Kidney epithelial cell (primary cell): ENCODE measurements at regions not wholly inside any gene's neighbourhood (a gene's known extent, or its start where the extent isn't known, plus 50 kb on each side); places are given as distances from the start of the nearest gene placed in this dataset.
A peak's percentile ranks its signal among the peaks of the same experiment; 100 is the strongest.

Source experiments
- DNase-seq: peaks from one replicate; pipeline ENCODE4 v3.0.0-alpha.2; 2010; ENCODE audit warnings: low read depth
- H3K27me3 ChIP-seq: 2 replicates; pipeline ENCODE4 v1.6.0; 2011; ENCODE audit warnings: low read length; ENCODE audit not compliant: control insufficient read depth, insufficient read depth
- H3K36me3 ChIP-seq: 2 replicates; pipeline ENCODE4 v1.5.1; 2011; ENCODE audit warnings: low read length; ENCODE audit not compliant: control insufficient read depth, insufficient read depth
- H3K4me3 ChIP-seq: 2 replicates; pipeline ENCODE4 v1.5.1; 2011; ENCODE audit warnings: low read depth, mild to moderate bottlenecking, control low read depth, low read length
- CTCF ChIP-seq: IDR thresholded peaks from 2 replicates; pipeline ENCODE4 v1.5.1; 2011; ENCODE audit warnings: mild to moderate bottlenecking, moderate library complexity, low read length, control low read depth, inconsistent platforms; ENCODE audit not compliant: insufficient read depth, poor library complexity, severe bottlenecking

GRCh38 chr9:71587576-71588362, 180.5 kb downstream of the CEMIP2 start:
- peak; percentile 57 for DNase-seq
- Histone ChIP-seq H3K36me3 (no peaks in the 10 kb centered on the region), H3K27me3 (no peaks in the 10 kb centered on the region), H3K4me3 (no peak overlapping the region)
- no peak for TF ChIP-seq CTCF

- DNase-seq: no peak
- no peaks in the 10 kb centered on the region for H3K27me3 ChIP-seq
- no peak overlapping the region for H3K4me3 ChIP-seq
- no peak for TF ChIP-seq CTCF
- H3K36me3 ChIP-seq: no peaks in the 10 kb centered on the region
Observed at GRCh38 chr9:71583792-71584191, 184.5 kb downstream of the CEMIP2 start.

- H3K4me3 ChIP-seq: no peak overlapping the region
- no peaks in the 10 kb centered on the region for H3K27me3 ChIP-seq
- TF ChIP-seq CTCF: no peak
- no peak for DNase-seq
- H3K36me3 ChIP-seq: no peaks in the 10 kb centered on the region
Observed at GRCh38 chr9:71582347-71582746, 186.0 kb downstream of the CEMIP2 start.

- Histone ChIP-seq H3K4me3 (no peak overlapping the region), H3K36me3 (no peaks in the 10 kb centered on the region), H3K27me3 (no peaks in the 10 kb centered on the region)
- no peak for DNase-seq
- no peak for TF ChIP-seq CTCF
Observed at GRCh38 chr9:71581101-71581500, 187.2 kb downstream of the CEMIP2 start.

GRCh38 chr9:71571186-71571585, 197.1 kb downstream of the CEMIP2 start:
- no peak for DNase-seq
- Histone ChIP-seq H3K4me3 (no peak overlapping the region), H3K36me3 (no peaks in the 10 kb centered on the region), H3K27me3 (no peaks in the 10 kb centered on the region)
- TF ChIP-seq CTCF: no peak

- Histone ChIP-seq H3K4me3 (no peak overlapping the region), H3K36me3 (no peaks in the 10 kb centered on the region), H3K27me3 (no peaks in the 10 kb centered on the region)
- DNase-seq: no peak
- no peak for TF ChIP-seq CTCF
Observed at GRCh38 chr9:71567890-71568289, 200.4 kb downstream of the CEMIP2 start.
